ENCODE measurements at regions not wholly inside any gene's neighbourhood (a gene's known extent, or its start where the extent isn't known, plus 50 kb on each side); places are given as distances from the start of the nearest gene placed in this dataset.

DNA sequence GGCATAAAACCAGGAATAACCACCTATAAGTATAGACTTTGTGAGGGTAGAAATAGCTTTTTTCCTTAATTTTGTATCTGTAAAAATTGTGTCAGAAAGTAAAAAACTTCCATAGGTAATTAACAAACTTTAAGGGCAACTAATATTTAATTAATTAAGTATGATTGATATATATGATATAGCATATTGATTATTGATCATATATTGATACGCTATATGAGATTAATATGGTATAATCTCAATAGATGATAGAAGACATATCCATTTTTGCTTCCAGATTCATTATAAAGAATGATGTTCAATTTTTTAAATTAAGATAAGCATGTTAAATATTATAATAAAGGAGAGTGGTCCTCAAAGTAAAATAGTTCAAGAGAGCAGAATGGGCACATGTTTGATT, 99.3 kb upstream of the VAV3 start:
- DNase-seq, result no peak
- TF ChIP-seq, protein P1, sequence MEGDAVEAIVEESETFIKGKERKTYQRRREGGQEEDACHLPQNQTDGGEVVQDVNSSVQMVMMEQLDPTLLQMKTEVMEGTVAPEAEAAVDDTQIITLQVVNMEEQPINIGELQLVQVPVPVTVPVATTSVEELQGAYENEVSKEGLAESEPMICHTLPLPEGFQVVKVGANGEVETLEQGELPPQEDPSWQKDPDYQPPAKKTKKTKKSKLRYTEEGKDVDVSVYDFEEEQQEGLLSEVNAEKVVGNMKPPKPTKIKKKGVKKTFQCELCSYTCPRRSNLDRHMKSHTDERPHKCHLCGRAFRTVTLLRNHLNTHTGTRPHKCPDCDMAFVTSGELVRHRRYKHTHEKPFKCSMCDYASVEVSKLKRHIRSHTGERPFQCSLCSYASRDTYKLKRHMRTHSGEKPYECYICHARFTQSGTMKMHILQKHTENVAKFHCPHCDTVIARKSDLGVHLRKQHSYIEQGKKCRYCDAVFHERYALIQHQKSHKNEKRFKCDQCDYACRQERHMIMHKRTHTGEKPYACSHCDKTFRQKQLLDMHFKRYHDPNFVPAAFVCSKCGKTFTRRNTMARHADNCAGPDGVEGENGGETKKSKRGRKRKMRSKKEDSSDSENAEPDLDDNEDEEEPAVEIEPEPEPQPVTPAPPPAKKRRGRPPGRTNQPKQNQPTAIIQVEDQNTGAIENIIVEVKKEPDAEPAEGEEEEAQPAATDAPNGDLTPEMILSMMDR (IDR thresholded peaks at IDR 0.05; ENCODE audit: low read depth, low read length), result no peak
- Histone ChIP-seq H3K4me1 (no peaks in the 10 kb centered on the region), H3K27me3 (no peaks in the 10 kb centered on the region), H3K36me3 (no peaks in the 10 kb centered on the region), H3K4me3 (ENCODE audit: low read depth, low read length) (no peak overlapping the region), H3K9me3 (no peaks in the 10 kb centered on the region)

DNA sequence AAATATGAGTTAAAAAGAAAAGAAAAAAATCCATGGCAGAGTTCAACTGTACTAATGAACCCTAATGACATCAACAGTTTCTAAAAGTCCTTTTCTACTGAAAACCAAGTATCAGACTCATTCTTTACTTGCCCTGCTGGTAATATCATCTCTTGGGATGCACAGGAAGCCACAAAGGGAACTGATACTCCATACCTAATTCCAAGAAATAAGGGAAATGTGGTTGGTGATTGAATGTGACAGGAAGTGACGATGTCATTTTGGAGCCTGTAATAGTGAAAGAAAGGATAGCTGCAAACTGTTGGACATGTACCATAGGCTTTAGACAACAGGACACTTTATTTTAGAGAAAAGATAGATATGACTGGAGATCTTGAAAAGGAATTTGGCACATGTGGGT, 98.7 kb upstream of the VAV3 start:
- DNase-seq, result no peak
- no peaks in the 10 kb centered on the region for H3K9me3 ChIP-seq

DNA sequence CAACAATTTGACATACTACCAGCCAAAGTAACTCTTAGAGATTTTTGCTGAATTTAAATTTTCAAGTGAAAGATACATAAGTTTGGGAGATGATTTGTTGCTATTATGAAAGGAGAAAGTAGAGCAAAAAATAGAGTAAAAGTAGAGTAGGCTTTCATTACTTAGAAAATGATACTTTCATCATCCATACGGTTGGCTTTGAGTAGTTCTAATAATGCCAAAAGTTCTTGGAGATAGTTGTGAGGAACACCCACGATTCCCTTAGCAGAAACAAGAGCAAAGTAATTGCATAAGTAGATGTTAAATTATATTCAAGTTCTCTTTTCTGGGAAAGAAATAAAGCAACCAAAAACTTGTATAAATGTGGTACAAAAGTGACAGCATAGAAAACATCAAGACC, 95.0 kb upstream of the VAV3 start:
- H3K4me3 ChIP-seq (ENCODE audit: low read depth, low read length), result no peak overlapping the region
- no peak for DNase-seq
- no peaks in the 10 kb centered on the region for H3K9me3 ChIP-seq
- no peaks in the 10 kb centered on the region for H3K27me3 ChIP-seq
- no peaks in the 10 kb centered on the region for H3K36me3 ChIP-seq
- no peaks in the 10 kb centered on the region for H3K4me1 ChIP-seq
- TF ChIP-seq, protein P1 (IDR thresholded peaks at IDR 0.05; ENCODE audit: low read depth, low read length), result no peak

More for the DNA sequence above, 98.7 kb upstream of the VAV3 start:
- no peak overlapping the region for H3K4me3 ChIP-seq (ENCODE audit: low read depth, low read length)
- H3K27me3 ChIP-seq, result no peaks in the 10 kb centered on the region
- H3K36me3 ChIP-seq, result no peaks in the 10 kb centered on the region
- TF ChIP-seq, protein P1 (IDR thresholded peaks at IDR 0.05; ENCODE audit: low read depth, low read length), result no peak
- H3K4me1 ChIP-seq, result no peaks in the 10 kb centered on the region

DNA sequence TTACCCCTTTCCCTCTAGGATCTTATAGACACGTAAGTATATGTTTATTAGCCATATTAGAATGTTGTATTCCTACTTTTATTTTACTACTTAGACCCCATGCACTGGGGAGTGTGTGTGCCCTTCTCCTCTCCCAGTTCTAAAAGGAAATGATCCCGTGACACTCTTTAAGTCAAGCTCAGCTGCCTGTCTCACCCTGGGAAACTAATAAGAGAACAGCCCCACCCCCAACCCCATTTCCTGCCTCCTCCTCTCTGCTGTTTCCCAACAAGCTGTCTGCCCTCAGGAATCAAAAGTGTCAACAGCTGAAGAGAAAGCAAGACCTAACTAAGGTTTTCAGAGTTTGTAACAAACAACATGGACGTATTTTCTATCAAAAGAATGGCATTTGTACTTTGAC, 92.6 kb upstream of the VAV3 start:
- H3K4me1 ChIP-seq, result no peaks in the 10 kb centered on the region
- no peaks in the 10 kb centered on the region for H3K36me3 ChIP-seq
- H3K27me3 ChIP-seq, result no peaks in the 10 kb centered on the region
- no peak for DNase-seq
- TF ChIP-seq, protein P1 (IDR thresholded peaks at IDR 0.05; ENCODE audit: low read depth, low read length), result no peak
- no peak overlapping the region for H3K4me3 ChIP-seq (ENCODE audit: low read depth, low read length)
- H3K9me3 ChIP-seq, result no peaks in the 10 kb centered on the region

DNA sequence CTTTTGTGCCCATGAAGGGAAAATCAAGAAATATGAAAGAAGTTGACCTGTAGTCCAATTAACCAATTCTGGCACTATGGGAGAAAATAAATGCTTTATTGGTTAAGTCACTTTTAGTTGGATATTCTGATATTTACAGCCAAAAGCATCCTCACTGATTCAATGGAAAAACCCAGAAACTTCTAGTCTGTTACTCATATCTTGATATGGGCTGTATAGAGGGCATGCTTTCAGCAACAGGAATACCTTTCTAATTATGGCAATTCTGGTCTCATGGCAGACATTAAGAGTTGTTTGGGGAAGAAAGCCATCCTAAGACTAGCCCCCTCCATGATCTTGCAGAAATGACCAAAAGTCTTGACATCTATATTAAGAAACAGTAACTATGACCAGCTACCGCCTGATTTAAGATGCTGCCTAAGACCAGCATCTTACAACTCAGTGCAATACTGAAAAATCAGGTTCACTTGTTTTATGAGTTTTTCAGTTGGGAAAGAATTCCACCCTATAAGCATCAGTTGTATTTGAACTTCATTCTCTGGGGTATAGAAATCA, 91.5 kb upstream of the VAV3 start:
- DNase-seq, result no peak
- H3K27me3 ChIP-seq, result no peaks in the 10 kb centered on the region
- no peaks in the 10 kb centered on the region for H3K9me3 ChIP-seq
- no peaks in the 10 kb centered on the region for H3K36me3 ChIP-seq
- no peak overlapping the region for H3K4me3 ChIP-seq (ENCODE audit: low read depth, low read length)
- no peaks in the 10 kb centered on the region for H3K4me1 ChIP-seq
- TF ChIP-seq, protein P1 (IDR thresholded peaks at IDR 0.05; ENCODE audit: low read depth, low read length), result no peak

DNA sequence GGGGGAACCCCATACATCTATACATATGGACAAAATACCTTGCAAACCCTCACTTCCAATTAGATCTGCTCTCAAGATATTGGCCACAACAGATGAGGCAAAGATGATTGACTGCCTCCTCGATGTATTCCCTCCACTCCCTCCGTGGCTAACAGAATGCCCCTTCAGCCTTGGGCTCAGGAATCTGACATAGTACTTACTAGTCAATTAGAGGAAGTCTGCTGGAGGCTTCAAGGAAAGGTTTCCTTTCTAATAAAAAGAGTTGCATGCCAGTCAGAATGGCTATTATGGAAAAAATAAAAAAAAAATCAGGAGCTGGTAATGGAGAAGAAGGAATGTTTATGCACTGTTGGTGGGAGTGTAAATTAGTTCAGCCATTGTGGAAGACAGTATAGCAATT, 90.4 kb upstream of the VAV3 start:
- H3K4me1 ChIP-seq, result no peaks in the 10 kb centered on the region
- H3K9me3 ChIP-seq, result no peaks in the 10 kb centered on the region
- TF ChIP-seq, protein P1 (IDR thresholded peaks at IDR 0.05; ENCODE audit: low read depth, low read length), result no peak
- no peaks in the 10 kb centered on the region for H3K27me3 ChIP-seq
- H3K36me3 ChIP-seq, result no peaks in the 10 kb centered on the region
- H3K4me3 ChIP-seq (ENCODE audit: low read depth, low read length), result no peak overlapping the region
- no peak for DNase-seq
